ENCODE measurements at regions not wholly inside any gene's neighbourhood (a gene's known extent, or its start where the extent isn't known, plus 50 kb on each side); places are given as distances from the start of the nearest gene placed in this dataset.

DNA sequence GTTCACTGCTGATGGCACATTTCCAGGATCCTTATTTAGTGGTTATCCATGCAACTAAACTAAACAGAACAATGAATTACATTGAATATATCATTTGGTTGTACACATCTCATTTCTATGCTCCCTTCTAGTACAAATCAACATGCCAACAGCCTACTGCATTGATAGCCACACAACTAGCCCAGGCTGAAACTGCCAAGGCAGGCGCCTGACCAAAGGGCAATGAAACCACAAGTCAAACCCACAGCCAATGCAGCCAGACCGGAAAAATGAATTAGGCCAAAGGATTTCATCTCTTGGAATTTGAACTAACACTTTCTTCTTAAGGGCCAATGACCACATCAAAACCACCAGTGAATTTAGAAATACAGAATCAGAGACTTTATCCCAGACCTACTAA is 196.4 kb downstream of the NOL4 start:
- DNase-seq (ENCODE audit: low spot score) = no peak
- TF ChIP-seq, protein P1, sequence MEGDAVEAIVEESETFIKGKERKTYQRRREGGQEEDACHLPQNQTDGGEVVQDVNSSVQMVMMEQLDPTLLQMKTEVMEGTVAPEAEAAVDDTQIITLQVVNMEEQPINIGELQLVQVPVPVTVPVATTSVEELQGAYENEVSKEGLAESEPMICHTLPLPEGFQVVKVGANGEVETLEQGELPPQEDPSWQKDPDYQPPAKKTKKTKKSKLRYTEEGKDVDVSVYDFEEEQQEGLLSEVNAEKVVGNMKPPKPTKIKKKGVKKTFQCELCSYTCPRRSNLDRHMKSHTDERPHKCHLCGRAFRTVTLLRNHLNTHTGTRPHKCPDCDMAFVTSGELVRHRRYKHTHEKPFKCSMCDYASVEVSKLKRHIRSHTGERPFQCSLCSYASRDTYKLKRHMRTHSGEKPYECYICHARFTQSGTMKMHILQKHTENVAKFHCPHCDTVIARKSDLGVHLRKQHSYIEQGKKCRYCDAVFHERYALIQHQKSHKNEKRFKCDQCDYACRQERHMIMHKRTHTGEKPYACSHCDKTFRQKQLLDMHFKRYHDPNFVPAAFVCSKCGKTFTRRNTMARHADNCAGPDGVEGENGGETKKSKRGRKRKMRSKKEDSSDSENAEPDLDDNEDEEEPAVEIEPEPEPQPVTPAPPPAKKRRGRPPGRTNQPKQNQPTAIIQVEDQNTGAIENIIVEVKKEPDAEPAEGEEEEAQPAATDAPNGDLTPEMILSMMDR (IDR thresholded peaks at IDR 0.05) = no peak
- H3K27ac ChIP-seq = no peak overlapping the region
- no peak overlapping the region for H3K4me3 ChIP-seq

DNA sequence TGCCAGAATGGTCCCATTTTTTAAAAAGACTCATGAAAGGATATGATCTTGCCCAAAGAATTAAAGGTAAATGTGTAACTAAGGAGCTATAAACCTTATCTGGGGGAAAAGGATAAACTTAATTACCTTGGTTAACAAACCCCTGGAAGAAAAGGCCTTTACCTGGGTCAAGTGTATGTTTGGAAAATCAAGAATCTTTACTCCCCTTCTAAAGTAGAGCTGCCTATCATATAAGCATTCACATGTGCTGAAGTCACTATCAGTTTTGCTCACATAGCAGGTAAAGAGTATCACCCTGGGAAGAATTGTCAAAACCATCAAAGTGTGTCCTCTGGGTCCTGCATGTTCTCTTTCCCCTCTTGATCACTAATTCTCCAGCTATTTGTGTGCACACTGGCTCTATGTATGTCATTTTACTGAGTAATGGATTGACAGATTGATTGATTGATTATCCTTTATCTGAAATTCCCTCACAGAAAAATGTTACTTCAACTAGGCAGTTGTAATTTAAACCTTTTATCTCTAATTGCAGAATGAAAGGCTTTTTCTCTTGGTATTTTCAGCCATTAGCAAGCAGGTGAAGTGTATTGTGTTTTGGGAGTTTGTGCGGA is 199.4 kb downstream of the NOL4 start:
- DNase-seq (ENCODE audit: low spot score) = no peak
- Histone ChIP-seq H3K27ac (no peak overlapping the region), H3K4me3 (no peak overlapping the region)
- TF ChIP-seq, protein P1 (IDR thresholded peaks at IDR 0.05) = no peak

GRCh38 chr18:34023471-34023870 is 201.2 kb downstream of the NOL4 start:
- TF ChIP-seq, protein P1 (IDR thresholded peaks at IDR 0.05) = no peak
- H3K4me3 ChIP-seq = no peak overlapping the region
- no peak overlapping the region for H3K27ac ChIP-seq
- no peak for DNase-seq (ENCODE audit: low spot score)

GRCh38 chr18:34018336-34018735 is 206.4 kb downstream of the NOL4 start:
- no peak for DNase-seq (ENCODE audit: low spot score)
- Histone ChIP-seq H3K4me3 (no peak overlapping the region), H3K27ac (no peak overlapping the region)
- TF ChIP-seq, protein P1 (IDR thresholded peaks at IDR 0.05) = no peak

GRCh38 chr18:34003687-34004086 is 221.0 kb downstream of the NOL4 start:
- TF ChIP-seq, protein P1 (IDR thresholded peaks at IDR 0.05) = no peak
- no peak overlapping the region for H3K27ac ChIP-seq
- no peak for DNase-seq (ENCODE audit: low spot score)
- H3K4me3 ChIP-seq = no peak overlapping the region

DNA sequence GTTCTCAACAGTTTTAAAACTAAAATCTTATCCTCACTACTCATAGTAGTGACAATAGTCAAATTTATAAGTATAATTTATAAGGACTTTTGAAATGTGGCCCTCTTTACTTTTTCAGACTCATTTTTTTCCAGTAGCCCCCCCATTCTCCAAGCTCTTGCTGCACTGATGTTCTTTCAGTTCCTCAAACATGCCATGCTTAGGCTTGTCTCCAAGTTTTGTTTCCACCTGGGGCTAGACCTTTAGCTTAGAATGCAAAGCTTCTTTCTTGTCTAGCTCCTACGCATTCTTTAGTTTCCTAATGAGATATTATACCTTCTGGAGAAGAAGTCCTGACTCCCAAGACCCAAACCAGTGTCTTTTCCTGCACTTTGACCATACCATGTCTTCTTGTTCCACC is 222.6 kb downstream of the NOL4 start:
- DNase-seq (ENCODE audit: low spot score) = no peak
- TF ChIP-seq, protein P1 (IDR thresholded peaks at IDR 0.05) = no peak
- Histone ChIP-seq H3K4me3 (no peak overlapping the region), H3K27ac (no peak overlapping the region)

DNA sequence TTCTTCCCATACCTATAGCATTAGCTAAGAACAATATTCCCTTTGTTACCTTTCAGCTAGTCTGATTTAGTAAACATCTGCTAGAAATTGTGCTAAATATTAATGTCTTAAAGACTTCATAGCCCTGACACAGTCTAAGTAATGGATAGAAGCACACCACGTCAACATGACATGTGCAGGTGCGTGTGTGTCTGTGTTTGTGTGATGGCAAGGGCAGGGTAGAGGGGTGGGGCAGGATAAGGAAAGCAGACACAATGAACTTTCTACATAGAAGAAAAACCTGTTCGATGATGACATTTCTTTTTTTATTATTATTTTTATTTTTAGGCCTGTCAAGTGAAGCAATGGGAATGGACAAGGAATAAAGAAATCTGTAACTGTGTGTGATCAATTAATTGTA is 223.3 kb downstream of the NOL4 start:
- TF ChIP-seq, protein P1 (IDR thresholded peaks at IDR 0.05) = no peak
- DNase-seq (ENCODE audit: low spot score) = no peak
- H3K4me3 ChIP-seq = no peak overlapping the region
- no peak overlapping the region for H3K27ac ChIP-seq
